ENCODE measurements at regions not wholly inside any gene's neighbourhood (a gene's known extent, or its start where the extent isn't known, plus 50 kb on each side); places are given as distances from the start of the nearest gene placed in this dataset.

GRCh38 chr4:3368334-3368733 lies 73.4 kb upstream of the HGFAC start:
- TF ChIP-seq CTCF (IDR thresholded peaks at IDR 0.05) (no peak), POLR2A (IDR thresholded peaks at IDR 0.05) (no peak)

All from heart left ventricle (tissue), 13 donors.